ENCODE measurements at regions not wholly inside any gene's neighbourhood (a gene's known extent, or its start where the extent isn't known, plus 50 kb on each side); places are given as distances from the start of the nearest gene placed in this dataset.

GRCh38 chr2:14232217-14232616, 400.3 kb upstream of the LRATD1 start:
- DNase-seq: no peak

- DNase-seq: no peak
These were observed 397.6 kb upstream of the LRATD1 start for GRCh38 chr2:14234911-14235310.

- DNase-seq: no peak
These were observed 396.9 kb upstream of the LRATD1 start for GRCh38 chr2:14235667-14236066.

- no peak for DNase-seq
These were observed 394.6 kb upstream of the LRATD1 start for GRCh38 chr2:14237902-14238301.

- DNase-seq: no peak
These were observed 392.9 kb upstream of the LRATD1 start for GRCh38 chr2:14239605-14240004.

- no peak for DNase-seq
These were observed 391.6 kb upstream of the LRATD1 start for GRCh38 chr2:14240868-14241267.

GRCh38 chr2:14245901-14246300, 386.6 kb upstream of the LRATD1 start:
- no peak for DNase-seq

- DNase-seq: no peak
These were observed 377.2 kb upstream of the LRATD1 start for GRCh38 chr2:14255135-14255820.

GRCh38 chr2:14256890-14257289, 375.6 kb upstream of the LRATD1 start:
- DNase-seq: no peak

- DNase-seq: no peak
These were observed 374.6 kb upstream of the LRATD1 start for GRCh38 chr2:14257801-14258507.

GRCh38 chr2:14261771-14262170, 370.7 kb upstream of the LRATD1 start:
- no peak for DNase-seq

- no peak for DNase-seq
These were observed 369.5 kb upstream of the LRATD1 start for GRCh38 chr2:14263053-14263452.

GRCh38 chr2:14270036-14270582, 362.4 kb upstream of the LRATD1 start:
- no peak for DNase-seq

- no peak for DNase-seq
These were observed 360.0 kb upstream of the LRATD1 start for GRCh38 chr2:14272396-14273075.

- no peak for DNase-seq
These were observed 358.9 kb upstream of the LRATD1 start for GRCh38 chr2:14273650-14274049.

GRCh38 chr2:14284244-14284643, 348.3 kb upstream of the LRATD1 start:
- no peak for DNase-seq

GRCh38 chr2:14285812-14286211, 346.7 kb upstream of the LRATD1 start:
- no peak for DNase-seq

- DNase-seq: no peak
These were observed 344.5 kb upstream of the LRATD1 start for GRCh38 chr2:14288016-14288415.

- no peak for DNase-seq
These were observed 339.6 kb upstream of the LRATD1 start for GRCh38 chr2:14292964-14293363.

- DNase-seq: no peak
These were observed 335.2 kb upstream of the LRATD1 start for GRCh38 chr2:14297340-14297739.

- DNase-seq: no peak
These were observed 334.6 kb upstream of the LRATD1 start for GRCh38 chr2:14297906-14298305.

GRCh38 chr2:14301331-14301730, 331.2 kb upstream of the LRATD1 start:
- no peak for DNase-seq

GRCh38 chr2:14303366-14304115, 329.0 kb upstream of the LRATD1 start:
- no peak for DNase-seq

Data from stimulated activated CD4-positive, alpha-beta T cell treated with anti-CD3 and anti-CD28 coated beads, Interleukin-2, amount 100 ng/mL, for 48 hours (primary cell).